ENCODE measurements at regions not wholly inside any gene's neighbourhood (a gene's known extent, or its start where the extent isn't known, plus 50 kb on each side); places are given as distances from the start of the nearest gene placed in this dataset.
"Not testable (repeated sequence)": the region's sequence is repeated elsewhere in the genome, so short reads cannot be mapped to it uniquely, and the experiment has no call there.

DNA sequence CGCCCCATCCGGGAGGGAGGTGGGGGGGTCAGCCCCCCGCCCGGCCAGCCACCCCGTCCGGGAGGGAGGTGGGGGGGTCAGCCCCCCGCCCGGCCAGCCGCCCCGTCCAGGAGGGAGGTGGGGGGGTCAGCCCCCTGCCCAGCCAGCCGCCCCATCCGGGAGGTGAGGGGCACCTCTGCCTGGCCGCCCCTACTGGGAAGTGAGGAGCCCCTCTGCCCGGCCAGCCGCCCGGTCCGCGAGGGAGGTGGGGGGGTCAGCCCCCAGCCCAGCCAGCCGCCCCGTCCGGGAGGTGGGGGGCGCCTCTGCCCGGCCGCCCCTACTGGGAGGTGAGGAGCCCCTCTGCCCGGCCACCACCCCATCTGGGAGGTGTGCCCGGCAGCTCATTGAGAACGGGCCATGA lies 76.6 kb upstream of the MS4A8 start:
- TF ChIP-seq, protein P1, sequence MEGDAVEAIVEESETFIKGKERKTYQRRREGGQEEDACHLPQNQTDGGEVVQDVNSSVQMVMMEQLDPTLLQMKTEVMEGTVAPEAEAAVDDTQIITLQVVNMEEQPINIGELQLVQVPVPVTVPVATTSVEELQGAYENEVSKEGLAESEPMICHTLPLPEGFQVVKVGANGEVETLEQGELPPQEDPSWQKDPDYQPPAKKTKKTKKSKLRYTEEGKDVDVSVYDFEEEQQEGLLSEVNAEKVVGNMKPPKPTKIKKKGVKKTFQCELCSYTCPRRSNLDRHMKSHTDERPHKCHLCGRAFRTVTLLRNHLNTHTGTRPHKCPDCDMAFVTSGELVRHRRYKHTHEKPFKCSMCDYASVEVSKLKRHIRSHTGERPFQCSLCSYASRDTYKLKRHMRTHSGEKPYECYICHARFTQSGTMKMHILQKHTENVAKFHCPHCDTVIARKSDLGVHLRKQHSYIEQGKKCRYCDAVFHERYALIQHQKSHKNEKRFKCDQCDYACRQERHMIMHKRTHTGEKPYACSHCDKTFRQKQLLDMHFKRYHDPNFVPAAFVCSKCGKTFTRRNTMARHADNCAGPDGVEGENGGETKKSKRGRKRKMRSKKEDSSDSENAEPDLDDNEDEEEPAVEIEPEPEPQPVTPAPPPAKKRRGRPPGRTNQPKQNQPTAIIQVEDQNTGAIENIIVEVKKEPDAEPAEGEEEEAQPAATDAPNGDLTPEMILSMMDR (IDR thresholded peaks at IDR 0.05) = not testable (repeated sequence)
- TF ChIP-seq POLR2A (IDR thresholded peaks at IDR 0.05) = not testable (repeated sequence)
